Dedifferentiated amniotic fluid mesenchymal stem cell (primary cell): ENCODE measurements at regions not wholly inside any gene's neighbourhood (a gene's known extent, or its start where the extent isn't known, plus 50 kb on each side); places are given as distances from the start of the nearest gene placed in this dataset.

ENCODE experiments used
- DNase-seq: peaks from one replicate; pipeline ENCODE4 v3.0.0-alpha.2; 2016; ENCODE audit errors: extremely low spot score

GRCh38 chr1:208298593-208299269 lies 54.5 kb upstream of the PLXNA2 start:
- no peak for DNase-seq

- DNase-seq, result no peak
Observed at GRCh38 chr1:208300084-208300770, 56.0 kb upstream of the PLXNA2 start.

GRCh38 chr1:208302699-208303238 lies 58.6 kb upstream of the PLXNA2 start:
- DNase-seq, result no peak

GRCh38 chr1:208303743-208304712 lies 59.8 kb upstream of the PLXNA2 start:
- no peak for DNase-seq

- DNase-seq, result no peak
Observed at GRCh38 chr1:208308221-208308620, 64.0 kb upstream of the PLXNA2 start.

GRCh38 chr1:208309771-208310170 lies 65.6 kb upstream of the PLXNA2 start:
- no peak for DNase-seq

- no peak for DNase-seq
Observed at GRCh38 chr1:208312706-208313105, 68.5 kb upstream of the PLXNA2 start.

- no peak for DNase-seq
Observed at GRCh38 chr1:208314431-208314830, 70.2 kb upstream of the PLXNA2 start.

- no peak for DNase-seq
Observed at GRCh38 chr1:208318150-208318734, 74.1 kb upstream of the PLXNA2 start.

GRCh38 chr1:208324005-208324404 lies 79.8 kb upstream of the PLXNA2 start:
- no peak for DNase-seq

GRCh38 chr1:208326033-208326432 lies 81.8 kb upstream of the PLXNA2 start:
- no peak for DNase-seq

- no peak for DNase-seq
Observed at GRCh38 chr1:208329300-208329699, 85.1 kb upstream of the PLXNA2 start.

- no peak for DNase-seq
Observed at GRCh38 chr1:208332036-208332773, 88.0 kb upstream of the PLXNA2 start.

- DNase-seq, result no peak
Observed at GRCh38 chr1:208332774-208333126, 88.6 kb upstream of the PLXNA2 start.

- no peak for DNase-seq
Observed at GRCh38 chr1:208333676-208334075, 89.5 kb upstream of the PLXNA2 start.

GRCh38 chr1:208335371-208336136 lies 91.4 kb upstream of the PLXNA2 start:
- no peak for DNase-seq

- no peak for DNase-seq
Observed at GRCh38 chr1:208336137-208336518, 91.9 kb upstream of the PLXNA2 start.

- no peak for DNase-seq
Observed at GRCh38 chr1:208339911-208340310, 95.7 kb upstream of the PLXNA2 start.

GRCh38 chr1:208343226-208343625 lies 99.0 kb upstream of the PLXNA2 start:
- DNase-seq, result no peak

- no peak for DNase-seq
Observed at GRCh38 chr1:208344202-208344857, 100.1 kb upstream of the PLXNA2 start.
